ENCODE measurements at regions not wholly inside any gene's neighbourhood (a gene's known extent, or its start where the extent isn't known, plus 50 kb on each side); places are given as distances from the start of the nearest gene placed in this dataset.

DNA sequence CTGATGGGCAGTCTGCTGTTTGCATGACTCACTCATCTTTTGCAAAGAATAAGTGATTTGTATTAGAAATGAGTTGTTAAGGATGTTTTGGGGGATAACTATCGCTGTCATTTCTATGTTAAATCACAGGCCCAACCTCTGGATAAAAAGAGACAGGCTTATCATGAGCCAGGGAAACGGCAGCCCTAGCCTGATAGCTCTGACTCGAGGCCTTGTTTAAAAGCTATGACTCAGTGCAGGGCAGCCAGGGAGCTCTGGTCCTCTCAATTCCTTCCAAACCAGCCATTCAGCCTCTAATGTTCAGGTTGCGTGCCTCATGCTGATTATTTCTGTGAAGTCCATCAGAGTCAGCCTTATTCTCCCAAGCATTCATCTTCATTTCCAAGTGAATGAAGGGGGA lies 305.9 kb upstream of the HAND2 start:
- TF ChIP-seq, protein P1, sequence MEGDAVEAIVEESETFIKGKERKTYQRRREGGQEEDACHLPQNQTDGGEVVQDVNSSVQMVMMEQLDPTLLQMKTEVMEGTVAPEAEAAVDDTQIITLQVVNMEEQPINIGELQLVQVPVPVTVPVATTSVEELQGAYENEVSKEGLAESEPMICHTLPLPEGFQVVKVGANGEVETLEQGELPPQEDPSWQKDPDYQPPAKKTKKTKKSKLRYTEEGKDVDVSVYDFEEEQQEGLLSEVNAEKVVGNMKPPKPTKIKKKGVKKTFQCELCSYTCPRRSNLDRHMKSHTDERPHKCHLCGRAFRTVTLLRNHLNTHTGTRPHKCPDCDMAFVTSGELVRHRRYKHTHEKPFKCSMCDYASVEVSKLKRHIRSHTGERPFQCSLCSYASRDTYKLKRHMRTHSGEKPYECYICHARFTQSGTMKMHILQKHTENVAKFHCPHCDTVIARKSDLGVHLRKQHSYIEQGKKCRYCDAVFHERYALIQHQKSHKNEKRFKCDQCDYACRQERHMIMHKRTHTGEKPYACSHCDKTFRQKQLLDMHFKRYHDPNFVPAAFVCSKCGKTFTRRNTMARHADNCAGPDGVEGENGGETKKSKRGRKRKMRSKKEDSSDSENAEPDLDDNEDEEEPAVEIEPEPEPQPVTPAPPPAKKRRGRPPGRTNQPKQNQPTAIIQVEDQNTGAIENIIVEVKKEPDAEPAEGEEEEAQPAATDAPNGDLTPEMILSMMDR (IDR thresholded peaks at IDR 0.05; ENCODE audit: insufficient read depth, low read length, poor library complexity, severe bottlenecking) = no peak
- no peak for DNase-seq (ENCODE audit: low read depth)
- Histone ChIP-seq H3K36me3 (ENCODE audit: control insufficient read depth, insufficient read depth, low read length) (no peaks in the 10 kb centered on the region), H3K27me3 (ENCODE audit: control insufficient read depth, insufficient read depth, low read length) (no peaks in the 10 kb centered on the region), H3K4me3 (ENCODE audit: low read depth, low read length) (no peak overlapping the region)

DNA sequence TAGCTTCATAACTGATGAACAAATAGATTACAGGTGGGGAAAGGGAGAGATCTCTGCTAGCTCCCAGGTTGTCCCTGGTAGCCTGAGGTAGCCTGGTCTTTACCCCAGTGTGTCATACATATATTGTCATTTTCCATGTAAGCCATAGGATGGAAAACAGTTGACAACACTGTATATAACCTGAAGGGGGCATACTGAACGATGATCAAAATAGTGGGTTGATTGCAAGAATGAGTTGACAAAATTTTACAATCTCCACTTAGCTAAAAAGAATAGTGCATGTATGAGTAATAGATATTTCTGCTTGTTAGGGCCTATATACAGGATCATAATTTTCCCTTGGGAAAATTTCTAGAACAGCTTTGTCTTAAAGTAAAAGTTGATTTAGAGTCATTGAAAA lies 304.1 kb upstream of the HAND2 start:
- TF ChIP-seq, protein P1 (IDR thresholded peaks at IDR 0.05; ENCODE audit: insufficient read depth, low read length, poor library complexity, severe bottlenecking) = no peak
- H3K4me3 ChIP-seq (ENCODE audit: low read depth, low read length) = no peak overlapping the region
- no peaks in the 10 kb centered on the region for H3K27me3 ChIP-seq (ENCODE audit: control insufficient read depth, insufficient read depth, low read length)
- H3K36me3 ChIP-seq (ENCODE audit: control insufficient read depth, insufficient read depth, low read length) = no peaks in the 10 kb centered on the region
- DNase-seq (ENCODE audit: low read depth) = no peak

DNA sequence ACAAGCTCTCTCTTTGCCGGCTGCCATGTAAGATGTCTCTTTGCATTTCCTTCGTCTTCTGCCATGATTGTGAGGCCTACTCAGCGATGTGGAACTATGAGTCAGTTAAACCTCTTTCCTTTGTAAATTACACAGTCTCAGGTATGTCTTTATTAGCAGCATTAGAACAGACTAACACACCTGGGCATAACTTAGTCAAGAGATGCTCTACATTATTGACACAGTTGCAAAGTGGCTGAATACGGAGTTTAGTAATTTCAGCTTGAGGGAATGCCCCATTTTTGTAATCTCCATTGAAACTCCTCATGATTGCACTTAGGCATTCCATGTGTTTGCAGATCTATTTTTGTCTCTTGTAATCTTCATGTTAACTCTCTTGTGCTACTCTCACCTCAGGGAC lies 299.5 kb upstream of the HAND2 start:
- Histone ChIP-seq H3K36me3 (ENCODE audit: control insufficient read depth, insufficient read depth, low read length) (no peaks in the 10 kb centered on the region), H3K27me3 (ENCODE audit: control insufficient read depth, insufficient read depth, low read length) (no peaks in the 10 kb centered on the region), H3K4me3 (ENCODE audit: low read depth, low read length) (no peak overlapping the region)
- TF ChIP-seq, protein P1 (IDR thresholded peaks at IDR 0.05; ENCODE audit: insufficient read depth, low read length, poor library complexity, severe bottlenecking) = no peak
- no peak for DNase-seq (ENCODE audit: low read depth)

GRCh38 chr4:173827707-173828106 lies 297.7 kb upstream of the HAND2 start:
- TF ChIP-seq, protein P1 (IDR thresholded peaks at IDR 0.05; ENCODE audit: insufficient read depth, low read length, poor library complexity, severe bottlenecking) = no peak
- no peak overlapping the region for H3K4me3 ChIP-seq (ENCODE audit: low read depth, low read length)
- no peak for DNase-seq (ENCODE audit: low read depth)
- no peaks in the 10 kb centered on the region for H3K27me3 ChIP-seq (ENCODE audit: control insufficient read depth, insufficient read depth, low read length)
- no peaks in the 10 kb centered on the region for H3K36me3 ChIP-seq (ENCODE audit: control insufficient read depth, insufficient read depth, low read length)

DNA sequence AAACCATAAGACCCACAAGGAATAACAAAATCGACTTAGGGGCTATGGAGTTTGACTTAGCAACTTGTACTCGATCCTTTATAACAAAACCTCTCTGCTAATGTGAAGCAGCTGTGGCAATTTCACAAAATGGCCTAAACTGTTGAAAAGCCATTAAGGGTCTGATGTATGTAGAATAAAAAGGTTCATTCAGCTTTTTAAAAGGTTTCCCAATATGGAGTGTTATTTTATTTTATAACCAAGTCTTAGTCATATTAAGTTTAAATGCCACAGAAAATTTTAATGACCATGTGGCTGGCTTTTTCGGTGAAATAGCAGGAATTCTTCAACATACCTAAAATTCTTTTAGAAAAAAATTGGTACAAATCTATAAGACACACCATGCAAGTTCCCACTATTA lies 291.8 kb upstream of the HAND2 start:
- Histone ChIP-seq H3K4me3 (ENCODE audit: low read depth, low read length) (no peak overlapping the region), H3K27me3 (ENCODE audit: control insufficient read depth, insufficient read depth, low read length) (no peaks in the 10 kb centered on the region), H3K36me3 (ENCODE audit: control insufficient read depth, insufficient read depth, low read length) (no peaks in the 10 kb centered on the region)
- TF ChIP-seq, protein P1 (IDR thresholded peaks at IDR 0.05; ENCODE audit: insufficient read depth, low read length, poor library complexity, severe bottlenecking) = no peak
- DNase-seq (ENCODE audit: low read depth) = no peak

DNA sequence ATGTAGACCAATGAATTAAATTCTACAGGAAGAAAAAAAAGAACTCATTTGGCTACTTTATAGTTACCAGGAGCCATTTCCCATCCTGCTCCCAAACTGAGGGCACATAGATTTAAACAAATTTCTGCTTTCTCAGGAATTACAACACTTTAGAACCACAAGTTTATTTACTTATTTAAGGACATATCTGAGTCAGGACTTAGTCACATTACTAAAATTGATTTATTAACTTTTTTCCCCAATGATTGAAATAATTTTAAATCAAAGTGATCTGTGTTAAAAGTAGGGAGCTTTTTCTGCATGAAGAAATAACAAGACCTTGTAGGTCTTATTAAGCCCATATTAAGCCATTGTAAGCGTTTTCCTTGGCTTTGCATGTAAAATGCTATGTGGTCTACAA lies 291.0 kb upstream of the HAND2 start:
- H3K4me3 ChIP-seq (ENCODE audit: low read depth, low read length) = no peak overlapping the region
- no peak for DNase-seq (ENCODE audit: low read depth)
- TF ChIP-seq, protein P1 (IDR thresholded peaks at IDR 0.05; ENCODE audit: insufficient read depth, low read length, poor library complexity, severe bottlenecking) = no peak
- H3K36me3 ChIP-seq (ENCODE audit: control insufficient read depth, insufficient read depth, low read length) = no peaks in the 10 kb centered on the region
- no peaks in the 10 kb centered on the region for H3K27me3 ChIP-seq (ENCODE audit: control insufficient read depth, insufficient read depth, low read length)
